HS-5 (cell line): ENCODE measurements at regions not wholly inside any gene's neighbourhood (a gene's known extent, or its start where the extent isn't known, plus 50 kb on each side); places are given as distances from the start of the nearest gene placed in this dataset.

ENCODE experiments used
- DNase-seq: peaks from one replicate; pipeline ENCODE4 v3.0.0-alpha.2; 2012; ENCODE audit warnings: low read depth

GRCh38 chr17:72301887-72302286 is 181.1 kb downstream of the SOX9 start:
- DNase-seq: no peak

- DNase-seq: no peak
Measured at GRCh38 chr17:72302735-72303134, 181.9 kb downstream of the SOX9 start.

GRCh38 chr17:72303787-72304733 is 183.2 kb downstream of the SOX9 start:
- no peak for DNase-seq

- no peak for DNase-seq
Measured at GRCh38 chr17:72304859-72305258, 184.0 kb downstream of the SOX9 start.

- DNase-seq: no peak
Measured at GRCh38 chr17:72305472-72305871, 184.7 kb downstream of the SOX9 start.

- DNase-seq: no peak
Measured at GRCh38 chr17:72306037-72306436, 185.2 kb downstream of the SOX9 start.

- DNase-seq: no peak
Measured at GRCh38 chr17:72307836-72308235, 187.0 kb downstream of the SOX9 start.

- no peak for DNase-seq
Measured at GRCh38 chr17:72308744-72309385, 188.0 kb downstream of the SOX9 start.

- DNase-seq: no peak
Measured at GRCh38 chr17:72311004-72311403, 190.2 kb downstream of the SOX9 start.

- DNase-seq: no peak
Measured at GRCh38 chr17:72315122-72315913, 194.5 kb downstream of the SOX9 start.

- DNase-seq: no peak
Measured at GRCh38 chr17:72318131-72318530, 197.3 kb downstream of the SOX9 start.

- DNase-seq: no peak
Measured at GRCh38 chr17:72321896-72322295, 201.1 kb downstream of the SOX9 start.

- DNase-seq: no peak
Measured at GRCh38 chr17:72332367-72332766, 211.5 kb downstream of the SOX9 start.

- DNase-seq: no peak
Measured at GRCh38 chr17:72333570-72333969, 212.8 kb downstream of the SOX9 start.

GRCh38 chr17:72334205-72334604 is 213.4 kb downstream of the SOX9 start:
- DNase-seq: peak; percentile 14

GRCh38 chr17:72336026-72336803 is 215.4 kb downstream of the SOX9 start:
- no peak for DNase-seq

- no peak for DNase-seq
Measured at GRCh38 chr17:72336804-72337070, 215.9 kb downstream of the SOX9 start.

- DNase-seq: no peak
Measured at GRCh38 chr17:72338304-72338703, 217.5 kb downstream of the SOX9 start.

- peak; percentile 91 for DNase-seq
Measured at GRCh38 chr17:72338847-72339790, 218.3 kb downstream of the SOX9 start.

- DNase-seq: no peak
Measured at GRCh38 chr17:72340836-72341235, 220.0 kb downstream of the SOX9 start.

GRCh38 chr17:72342061-72342460 is 221.2 kb downstream of the SOX9 start:
- no peak for DNase-seq
